MM.1S (cell line): ENCODE measurements at regions not wholly inside any gene's neighbourhood (a gene's known extent, or its start where the extent isn't known, plus 50 kb on each side); places are given as distances from the start of the nearest gene placed in this dataset.

ENCODE experiments used
- CTCF ChIP-seq: fragments of 300-600 bp; sonication (generic); IDR thresholded peaks from 2 replicates; pipeline ENCODE4 v1.5.1; 2016; ENCODE audit warnings: antibody characterized with exemption, low read length, mixed read lengths
- EZH2 ChIP-seq: fragments of 300-600 bp; sonication (generic); optimal IDR thresholded peaks from 2 replicates; pipeline ENCODE3; 2017; ENCODE audit warnings: low read depth, mild to moderate bottlenecking, antibody characterized with exemption, low read length, mixed read lengths
- EZH2phosphoT487 ChIP-seq: fragments of 300-600 bp; sonication (generic); IDR thresholded peaks from 2 replicates; pipeline ENCODE4 v1.6.1; 2018; ENCODE audit warnings: antibody characterized with exemption, low read length

GRCh38 chr2:222797871-222798270, 63.0 kb upstream of the ACSL3 start:
- TF ChIP-seq CTCF (no peak), EZH2 (no peak), EZH2phosphoT487 (no peak)
